ENCODE measurements at regions not wholly inside any gene's neighbourhood (a gene's known extent, or its start where the extent isn't known, plus 50 kb on each side); places are given as distances from the start of the nearest gene placed in this dataset.
"Not testable (repeated sequence)": the region's sequence is repeated elsewhere in the genome, so short reads cannot be mapped to it uniquely, and the experiment has no call there.

- not testable (repeated sequence) for TF ChIP-seq POLR2AphosphoS5 (IDR thresholded peaks at IDR 0.05; ENCODE audit: borderline replicate concordance, low read depth, low read length); EZH2 (IDR thresholded peaks at IDR 0.05); FOXP2 (optimal IDR thresholded peaks at IDR 0.05; ENCODE audit: control extremely low read depth, extremely low read length, insufficient read depth)
Observed at GRCh38 chr14:105589926-105590185, 63.5 kb downstream of the TMEM121 start.

Data from SK-N-MC (cell line).